ENCODE measurements at regions not wholly inside any gene's neighbourhood (a gene's known extent, or its start where the extent isn't known, plus 50 kb on each side); places are given as distances from the start of the nearest gene placed in this dataset.
"Not testable (repeated sequence)": the region's sequence is repeated elsewhere in the genome, so short reads cannot be mapped to it uniquely, and the experiment has no call there.

DNA sequence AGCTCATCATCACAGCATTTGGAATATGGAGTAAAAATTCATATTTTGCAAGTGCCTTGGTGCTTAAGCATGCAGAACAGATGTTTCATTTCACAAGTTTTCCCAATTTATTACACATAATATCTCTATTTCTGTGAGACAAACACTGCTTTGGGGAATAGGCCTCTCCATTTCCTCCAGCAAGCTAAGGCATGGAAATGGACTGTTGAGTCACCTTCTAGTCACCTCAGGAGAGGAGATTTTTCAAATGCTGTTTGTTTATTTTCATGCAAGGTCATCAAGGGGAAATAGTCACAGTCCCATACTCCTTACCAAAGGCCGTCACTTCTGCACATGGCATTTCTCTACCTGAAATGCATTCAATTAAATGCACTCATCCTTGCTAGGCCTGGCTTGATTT lies 57.4 kb upstream of the NUTM2D start:
- WGBS, 4 donors: no CpG with 5 or more reads among the region's 1 CpG
- intact Hi-C loops (cut with DNase I); H3K27me3 ChIP-seq; H3K4me1 ChIP-seq; DNase-seq; H3K9me3 ChIP-seq; H3K36me3 ChIP-seq; H3K27ac ChIP-seq; H3K4me3 ChIP-seq: not testable (repeated sequence)
- ATAC-seq: peak in 1 of 4 donors; percentile 16

DNA sequence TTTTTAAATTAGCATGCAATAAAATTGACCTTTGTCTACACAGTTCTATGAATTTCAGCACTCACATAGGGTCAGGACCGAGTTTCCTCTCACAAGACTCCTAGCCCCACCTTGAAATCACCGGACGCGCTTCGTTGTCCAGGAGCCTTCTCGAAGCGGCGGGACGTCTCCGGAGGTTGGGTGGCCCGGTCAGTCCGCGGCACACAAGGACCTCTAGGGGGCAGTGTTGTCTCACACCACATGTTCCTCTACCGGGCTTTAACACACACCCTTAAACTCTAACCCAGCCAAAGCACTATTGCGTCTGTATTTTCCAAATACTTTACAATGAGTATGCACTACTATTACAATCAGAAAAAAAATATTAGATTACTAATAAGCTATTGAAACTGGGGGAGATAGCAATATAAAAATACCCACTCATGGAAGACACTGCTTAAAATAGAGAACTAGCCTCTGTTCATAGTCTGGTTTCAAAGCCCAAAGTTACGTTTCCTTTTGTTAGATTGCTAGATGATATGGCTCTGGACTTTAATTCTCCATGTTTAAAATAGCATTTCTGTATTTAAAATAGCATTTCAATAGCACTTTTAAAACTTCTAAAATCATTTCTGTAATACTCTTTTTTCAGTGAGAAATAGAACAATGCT lies 56.0 kb upstream of the NUTM2D start:
- H3K27ac ChIP-seq; H3K9me3 ChIP-seq; H3K27me3 ChIP-seq; intact Hi-C loops (cut with DNase I); H3K4me3 ChIP-seq; H3K4me1 ChIP-seq; H3K36me3 ChIP-seq: not testable (repeated sequence)
- peak; percentile 93 to 99 (median 98) for ATAC-seq
- TF ChIP-seq, protein P1, sequence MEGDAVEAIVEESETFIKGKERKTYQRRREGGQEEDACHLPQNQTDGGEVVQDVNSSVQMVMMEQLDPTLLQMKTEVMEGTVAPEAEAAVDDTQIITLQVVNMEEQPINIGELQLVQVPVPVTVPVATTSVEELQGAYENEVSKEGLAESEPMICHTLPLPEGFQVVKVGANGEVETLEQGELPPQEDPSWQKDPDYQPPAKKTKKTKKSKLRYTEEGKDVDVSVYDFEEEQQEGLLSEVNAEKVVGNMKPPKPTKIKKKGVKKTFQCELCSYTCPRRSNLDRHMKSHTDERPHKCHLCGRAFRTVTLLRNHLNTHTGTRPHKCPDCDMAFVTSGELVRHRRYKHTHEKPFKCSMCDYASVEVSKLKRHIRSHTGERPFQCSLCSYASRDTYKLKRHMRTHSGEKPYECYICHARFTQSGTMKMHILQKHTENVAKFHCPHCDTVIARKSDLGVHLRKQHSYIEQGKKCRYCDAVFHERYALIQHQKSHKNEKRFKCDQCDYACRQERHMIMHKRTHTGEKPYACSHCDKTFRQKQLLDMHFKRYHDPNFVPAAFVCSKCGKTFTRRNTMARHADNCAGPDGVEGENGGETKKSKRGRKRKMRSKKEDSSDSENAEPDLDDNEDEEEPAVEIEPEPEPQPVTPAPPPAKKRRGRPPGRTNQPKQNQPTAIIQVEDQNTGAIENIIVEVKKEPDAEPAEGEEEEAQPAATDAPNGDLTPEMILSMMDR (IDR thresholded peaks at IDR 0.05): peak in 11 of 12 donors; percentile 2 to 46 (median 32)
- DNase-seq: peak; percentile 39 to 64 (median 58)
- WGBS, 4 donors: 5 to 50% (median 25%) methylated on average over 1 to 13 of the region's 16 CpGs

DNA sequence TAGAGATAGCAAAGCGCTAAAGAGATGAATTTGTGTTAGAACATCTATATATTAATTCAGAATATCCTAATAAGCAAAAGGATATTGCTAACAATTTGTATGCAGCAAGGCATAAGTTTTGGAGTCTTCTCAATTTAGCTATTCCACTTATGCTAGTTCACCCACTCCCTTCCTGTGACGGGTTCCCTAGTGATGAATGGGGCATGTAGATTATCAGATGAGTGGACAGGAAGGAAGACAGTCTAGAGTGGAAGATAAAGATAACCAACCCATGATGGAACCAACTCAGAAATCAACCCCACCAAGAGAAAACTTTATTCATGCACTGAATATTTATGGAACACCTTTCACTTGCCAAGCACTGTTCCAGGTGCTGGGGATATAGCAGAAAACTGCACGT lies 55.4 kb upstream of the NUTM2D start:
- H3K36me3 ChIP-seq; ATAC-seq; H3K4me3 ChIP-seq; DNase-seq; H3K27ac ChIP-seq; intact Hi-C loops (cut with DNase I); H3K27me3 ChIP-seq; H3K4me1 ChIP-seq; H3K9me3 ChIP-seq: not testable (repeated sequence)
- WGBS, 4 donors: 92 to 100% (median 93%) methylated on average over 1 of the region's 3 CpGs

DNA sequence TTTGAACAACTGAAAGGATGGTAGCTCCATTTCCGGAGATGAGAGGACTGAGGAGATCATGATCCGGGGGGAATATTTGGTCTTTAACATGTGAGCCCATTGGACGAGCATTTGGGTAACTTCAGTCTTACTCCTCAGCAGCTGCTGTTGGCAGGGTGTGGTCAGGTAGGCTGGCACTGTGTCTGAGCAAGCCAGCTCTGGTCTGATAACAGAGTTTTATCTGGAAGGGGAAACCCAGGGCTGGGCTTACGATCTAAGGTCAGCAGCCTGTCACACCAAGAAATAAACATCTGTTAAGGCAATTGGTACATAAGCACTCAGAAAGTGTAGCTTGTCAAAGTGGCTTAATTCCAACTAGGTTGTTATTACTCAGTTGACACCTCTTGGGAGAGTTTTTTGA lies 53.8 kb upstream of the NUTM2D start:
- H3K27me3 ChIP-seq; H3K9me3 ChIP-seq; H3K4me3 ChIP-seq; DNase-seq; H3K4me1 ChIP-seq; H3K27ac ChIP-seq; intact Hi-C loops (cut with DNase I); H3K36me3 ChIP-seq: not testable (repeated sequence)
- WGBS, 4 donors: 33 to 48% (median 36%) methylated on average over 1 of the region's 4 CpGs; no CpG with 5 or more reads in 1 of the 4 donors
- ATAC-seq: peak in 1 of 4 donors; percentile 24

DNA sequence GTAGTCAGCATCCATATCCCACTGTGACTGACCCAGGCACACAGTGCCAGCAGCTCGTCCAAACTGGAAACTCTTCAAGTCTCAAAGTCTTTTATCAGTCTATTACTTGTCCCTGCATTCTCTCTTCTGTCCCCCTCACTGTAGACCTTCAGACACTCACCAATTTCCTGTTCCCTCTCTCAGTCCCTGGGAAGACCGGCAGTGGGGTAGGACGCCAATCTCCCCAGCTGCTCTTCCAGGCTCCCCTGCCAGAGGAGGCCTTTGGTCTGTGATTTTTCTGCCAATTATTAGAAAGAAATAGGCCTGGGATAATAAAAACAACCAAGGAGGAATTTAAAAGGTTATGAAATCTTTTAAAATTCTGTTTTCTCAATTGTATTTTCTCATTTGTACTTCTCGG lies 50.9 kb upstream of the NUTM2D start:
- intact Hi-C loops (cut with DNase I); H3K4me3 ChIP-seq; H3K27ac ChIP-seq; H3K36me3 ChIP-seq; H3K4me1 ChIP-seq; H3K9me3 ChIP-seq; H3K27me3 ChIP-seq: not testable (repeated sequence)
- peak in 1 of 4 donors; percentile 41 for ATAC-seq
- 58 to 87% (median 84%) methylated on average over 2 to 3 of the region's 4 CpGs; no CpG with 5 or more reads in 1 of the 4 donors for WGBS, 4 donors
- DNase-seq: peak in 1 of 5 donors; percentile 11
